ENCODE measurements at regions not wholly inside any gene's neighbourhood (a gene's known extent, or its start where the extent isn't known, plus 50 kb on each side); places are given as distances from the start of the nearest gene placed in this dataset.
A peak's percentile ranks its signal among the peaks of the same experiment; 100 is the strongest.

DNA sequence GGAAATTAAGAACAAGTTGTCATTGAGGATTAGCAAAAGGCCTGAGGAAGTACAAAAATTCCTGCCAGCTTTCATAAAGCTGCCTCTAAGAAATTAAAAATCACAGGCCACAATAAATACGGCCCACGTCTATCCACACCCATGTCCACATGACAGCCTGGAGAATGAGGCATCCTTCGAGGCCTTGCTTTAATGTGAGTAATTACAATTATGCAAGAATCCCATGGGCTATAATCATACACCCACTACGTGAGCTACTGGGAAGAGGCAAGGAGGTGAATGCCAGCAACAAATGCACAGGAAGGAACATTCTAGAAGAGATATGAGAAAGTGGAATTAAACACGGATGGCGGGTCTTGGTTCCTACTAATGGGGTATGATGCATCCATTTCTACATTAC lies 65.4 kb upstream of the ZFHX3 start (continued):
- TF ChIP-seq, protein P1, sequence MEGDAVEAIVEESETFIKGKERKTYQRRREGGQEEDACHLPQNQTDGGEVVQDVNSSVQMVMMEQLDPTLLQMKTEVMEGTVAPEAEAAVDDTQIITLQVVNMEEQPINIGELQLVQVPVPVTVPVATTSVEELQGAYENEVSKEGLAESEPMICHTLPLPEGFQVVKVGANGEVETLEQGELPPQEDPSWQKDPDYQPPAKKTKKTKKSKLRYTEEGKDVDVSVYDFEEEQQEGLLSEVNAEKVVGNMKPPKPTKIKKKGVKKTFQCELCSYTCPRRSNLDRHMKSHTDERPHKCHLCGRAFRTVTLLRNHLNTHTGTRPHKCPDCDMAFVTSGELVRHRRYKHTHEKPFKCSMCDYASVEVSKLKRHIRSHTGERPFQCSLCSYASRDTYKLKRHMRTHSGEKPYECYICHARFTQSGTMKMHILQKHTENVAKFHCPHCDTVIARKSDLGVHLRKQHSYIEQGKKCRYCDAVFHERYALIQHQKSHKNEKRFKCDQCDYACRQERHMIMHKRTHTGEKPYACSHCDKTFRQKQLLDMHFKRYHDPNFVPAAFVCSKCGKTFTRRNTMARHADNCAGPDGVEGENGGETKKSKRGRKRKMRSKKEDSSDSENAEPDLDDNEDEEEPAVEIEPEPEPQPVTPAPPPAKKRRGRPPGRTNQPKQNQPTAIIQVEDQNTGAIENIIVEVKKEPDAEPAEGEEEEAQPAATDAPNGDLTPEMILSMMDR (conservative IDR thresholded peaks at IDR 0.05; ENCODE audit: low read depth in 2 of 2), result no peak
- TF ChIP-seq, protein P2, sequence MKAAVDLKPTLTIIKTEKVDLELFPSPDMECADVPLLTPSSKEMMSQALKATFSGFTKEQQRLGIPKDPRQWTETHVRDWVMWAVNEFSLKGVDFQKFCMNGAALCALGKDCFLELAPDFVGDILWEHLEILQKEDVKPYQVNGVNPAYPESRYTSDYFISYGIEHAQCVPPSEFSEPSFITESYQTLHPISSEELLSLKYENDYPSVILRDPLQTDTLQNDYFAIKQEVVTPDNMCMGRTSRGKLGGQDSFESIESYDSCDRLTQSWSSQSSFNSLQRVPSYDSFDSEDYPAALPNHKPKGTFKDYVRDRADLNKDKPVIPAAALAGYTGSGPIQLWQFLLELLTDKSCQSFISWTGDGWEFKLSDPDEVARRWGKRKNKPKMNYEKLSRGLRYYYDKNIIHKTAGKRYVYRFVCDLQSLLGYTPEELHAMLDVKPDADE (IDR thresholded peaks at IDR 0.05), result no peak
- TF ChIP-seq POLR2AphosphoS5 (IDR thresholded peaks at IDR 0.05; ENCODE audit: low read depth), result no peak
- no peak for TF ChIP-seq CREB1 (CRISPR knock-in tag; IDR thresholded peaks at IDR 0.05; ENCODE audit: low read depth)
- TF ChIP-seq ZNF114 (CRISPR knock-in tag; IDR thresholded peaks at IDR 0.05), result no peak

DNA sequence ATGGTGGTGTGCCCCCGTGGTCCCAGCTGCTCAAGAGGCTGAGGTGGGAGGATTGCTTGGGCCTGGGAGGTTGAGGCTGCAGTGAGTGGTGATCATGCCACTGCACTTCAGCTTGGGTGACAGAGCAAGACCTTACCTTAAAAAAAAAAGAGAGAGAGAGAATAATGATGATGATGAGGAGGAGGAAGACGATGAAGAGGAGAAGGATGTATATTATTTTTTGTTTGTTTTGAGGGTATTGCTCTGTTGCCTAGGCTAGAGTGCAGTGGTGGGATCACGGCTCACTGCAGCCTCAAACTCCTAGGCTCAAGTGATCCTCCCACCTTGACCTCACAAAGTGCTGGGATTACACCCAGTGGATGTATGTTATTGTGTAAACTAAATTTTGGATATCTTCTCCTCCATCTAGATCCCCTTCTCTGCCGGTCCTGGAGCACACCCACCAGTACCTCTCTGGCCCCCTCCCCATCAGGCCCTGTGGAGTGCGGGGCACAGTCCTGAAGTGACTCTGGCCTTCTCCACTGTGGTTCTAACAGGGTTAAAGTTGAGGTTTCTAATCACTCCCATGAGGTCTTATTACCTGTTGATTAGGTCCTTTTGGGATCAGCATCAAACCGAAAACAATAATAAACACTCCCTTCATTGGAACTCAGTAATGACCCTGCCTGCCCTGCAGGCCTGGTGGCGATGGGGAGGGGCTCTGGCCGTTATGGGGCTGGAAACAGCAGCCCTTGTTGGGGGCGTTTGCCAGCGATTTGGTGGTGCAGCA lies 60.5 kb upstream of the ZFHX3 start:
- Histone ChIP-seq H3K4me2 (no peak overlapping the region), H3F3A (replicated peaks; ENCODE audit: low read depth) (no peaks in the 10 kb centered on the region)
- no peak for ATAC-seq

More for the DNA sequence above, 60.5 kb upstream of the ZFHX3 start:
- Histone ChIP-seq H3K27ac (ENCODE audit: low read depth) (no peak overlapping the region), H3K4me3 (no peak overlapping the region), H3K36me3 (ENCODE audit: insufficient read depth) (no peaks in the 10 kb centered on the region), H3K9me2 (ENCODE audit: insufficient read depth) (no peaks in the 10 kb centered on the region; the same call in 1 of the 2 replicates), H3K79me2 (replicated peaks; ENCODE audit: insufficient read depth) (no peaks in the 10 kb centered on the region), H4K20me1 (replicated peaks; ENCODE audit: insufficient read depth) (no peaks in the 10 kb centered on the region), H3K4me1 (ENCODE audit: insufficient read depth) (no peaks in the 10 kb centered on the region; the same call in 1 of the 2 replicates), H3K27me3 (ENCODE audit: insufficient read depth) (no peaks in the 10 kb centered on the region), H2AFZ (peak overlapping the region; percentile 63; the same call in 1 of the 2 replicates)
- TF ChIP-seq, protein P3, sequence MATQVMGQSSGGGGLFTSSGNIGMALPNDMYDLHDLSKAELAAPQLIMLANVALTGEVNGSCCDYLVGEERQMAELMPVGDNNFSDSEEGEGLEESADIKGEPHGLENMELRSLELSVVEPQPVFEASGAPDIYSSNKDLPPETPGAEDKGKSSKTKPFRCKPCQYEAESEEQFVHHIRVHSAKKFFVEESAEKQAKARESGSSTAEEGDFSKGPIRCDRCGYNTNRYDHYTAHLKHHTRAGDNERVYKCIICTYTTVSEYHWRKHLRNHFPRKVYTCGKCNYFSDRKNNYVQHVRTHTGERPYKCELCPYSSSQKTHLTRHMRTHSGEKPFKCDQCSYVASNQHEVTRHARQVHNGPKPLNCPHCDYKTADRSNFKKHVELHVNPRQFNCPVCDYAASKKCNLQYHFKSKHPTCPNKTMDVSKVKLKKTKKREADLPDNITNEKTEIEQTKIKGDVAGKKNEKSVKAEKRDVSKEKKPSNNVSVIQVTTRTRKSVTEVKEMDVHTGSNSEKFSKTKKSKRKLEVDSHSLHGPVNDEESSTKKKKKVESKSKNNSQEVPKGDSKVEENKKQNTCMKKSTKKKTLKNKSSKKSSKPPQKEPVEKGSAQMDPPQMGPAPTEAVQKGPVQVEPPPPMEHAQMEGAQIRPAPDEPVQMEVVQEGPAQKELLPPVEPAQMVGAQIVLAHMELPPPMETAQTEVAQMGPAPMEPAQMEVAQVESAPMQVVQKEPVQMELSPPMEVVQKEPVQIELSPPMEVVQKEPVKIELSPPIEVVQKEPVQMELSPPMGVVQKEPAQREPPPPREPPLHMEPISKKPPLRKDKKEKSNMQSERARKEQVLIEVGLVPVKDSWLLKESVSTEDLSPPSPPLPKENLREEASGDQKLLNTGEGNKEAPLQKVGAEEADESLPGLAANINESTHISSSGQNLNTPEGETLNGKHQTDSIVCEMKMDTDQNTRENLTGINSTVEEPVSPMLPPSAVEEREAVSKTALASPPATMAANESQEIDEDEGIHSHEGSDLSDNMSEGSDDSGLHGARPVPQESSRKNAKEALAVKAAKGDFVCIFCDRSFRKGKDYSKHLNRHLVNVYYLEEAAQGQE (IDR thresholded peaks at IDR 0.05; ENCODE audit: unreplicated experiment), result no peak
- TF ChIP-seq CREB1 (CRISPR knock-in tag; IDR thresholded peaks at IDR 0.05; ENCODE audit: low read depth) (no peak), ZNF331 (CRISPR knock-in tag; IDR thresholded peaks at IDR 0.05; ENCODE audit: low read depth) (no peak), NANOG (IDR thresholded peaks at IDR 0.05; ENCODE audit: borderline replicate concordance) (no peak), STAT1 (IDR thresholded peaks at IDR 0.05; ENCODE audit: unreplicated experiment) (no peak), ZNF114 (CRISPR knock-in tag; IDR thresholded peaks at IDR 0.05) (no peak), POLR2AphosphoS5 (IDR thresholded peaks at IDR 0.05; ENCODE audit: low read depth) (no peak)
- TF ChIP-seq, protein P2 (IDR thresholded peaks at IDR 0.05), result no peak
- H3K36me3 Mint-ChIP-seq (ENCODE audit: low read depth), result no peaks in the 10 kb centered on the region
- no peak overlapping the region for H3K27ac Mint-ChIP-seq
- H3K4me1 Mint-ChIP-seq, result peaks cover 6% of the 10 kb centered on the region
- H3K27me3 Mint-ChIP-seq (ENCODE audit: insufficient read depth, low read depth, poor library complexity), result peaks cover 7% of the 10 kb centered on the region
- no peak for DNase-seq (ENCODE audit: low spot score)
- no peak overlapping the region for H3K4me3 Mint-ChIP-seq
- H3K9me3 Mint-ChIP-seq, result no peaks in the 10 kb centered on the region
